A549 (cell line): ENCODE measurements at regions not wholly inside any gene's neighbourhood (a gene's known extent, or its start where the extent isn't known, plus 50 kb on each side); places are given as distances from the start of the nearest gene placed in this dataset.

Experiments used
- ATAC-seq, 2 experiments: fragments of 200-7000 bp in 1 of 2; fragments of >200 bp in 1 of 2; cut with Nextera tagmentation in 1 of 2; cut with Tn5 transposase in 1 of 2; 3 replicates each; pipeline versions ENCODE4 v1.8.0 to v1.9.1; 2018 to 2020; ENCODE audit warnings: mild to moderate bottlenecking in 1 of 2, moderate library complexity in 1 of 2
- CTCF ChIA-PET: fragments of 300-600 bp; sonication (Branson Sonifier 250); formaldehyde crosslinking; extraction: SDS; loops from one replicate; lab custom pipeline; 2021; ENCODE audit warnings: antibody characterized with exemption, inconsistent platforms; lab: Yijun Ruan, JAX
- POLR2A ChIA-PET: fragments of 350-600 bp; formaldehyde crosslinking; extraction: SDS; loops from one replicate; lab custom pipeline; 2021; ENCODE audit warnings: antibody characterized with exemption, inconsistent platforms; lab: Yijun Ruan, JAX
- DNase-seq, 2 experiments: peaks; one replicate each; pipeline versions ENCODE4 v3.0.0 to v3.0.0-alpha.2; 2011 to 2016; ENCODE audit warnings: low read depth in 1 of 2, low spot score in 1 of 2
- FAIRE-seq: peaks from 2 replicates; lab custom pipeline; 2011; peaks lifted over from hg19 to GRCh38; lab: Jason Lieb, UNC
- H3K27ac ChIP-seq, 2 experiments: fragments of >200 bp; sonication (Bioruptor Twin); formaldehyde crosslinking; 3 replicates each; pipeline ENCODE4 v1.5.1; 2016 to 2017
- H3K4me1 ChIP-seq: fragments of >200 bp; sonication (Bioruptor Twin); formaldehyde crosslinking; 3 replicates; pipeline ENCODE4 v1.6.1; 2016
- H3K4me2 ChIP-seq: fragments of >200 bp; sonication (Bioruptor Twin); formaldehyde crosslinking; 3 replicates; pipeline ENCODE4 v1.6.1; 2016
- H3K4me3 ChIP-seq: fragments of >200 bp; sonication (Bioruptor Twin); formaldehyde crosslinking; 3 replicates; pipeline ENCODE4 v1.5.1; 2016
- H3K9me3 ChIP-seq: fragments of >200 bp; sonication (Bioruptor Twin); formaldehyde crosslinking; 3 replicates; pipeline ENCODE4 v1.6.1; 2016
- CBX2 ChIP-seq: fragments of 200-600 bp; sonication (generic); IDR thresholded peaks from 2 replicates; pipeline ENCODE4 v1.6.1; 2016; ENCODE audit warnings: low read depth, mild to moderate bottlenecking, borderline replicate concordance
- CEBPB ChIP-seq, 2 experiments: fragments of >200 bp in 1 of 2; sonication (Bioruptor Twin) in 1 of 2; formaldehyde crosslinking in 1 of 2; IDR thresholded peaks; 2 replicates each; pipeline ENCODE4 v1.6.1; 2012 to 2016
- EHF ChIP-seq: fragments of 250-450 bp; sonication (Bioruptor Pico); IDR thresholded peaks from 2 replicates; pipeline ENCODE4 v1.5.0; 2020; ENCODE audit warnings: mild to moderate bottlenecking
- EP300 ChIP-seq, 2 experiments: fragments of >200 bp; sonication (Bioruptor Twin); formaldehyde crosslinking; IDR thresholded peaks; 2 replicates in 1 of 2; 3 replicates in 1 of 2; pipeline ENCODE4 v1.6.1; 2016 to 2017
- ESRRA ChIP-seq: fragments of 150-350 bp; IDR thresholded peaks from 2 replicates; pipeline ENCODE4 v1.6.1; 2014; ENCODE audit warnings: mild to moderate bottlenecking, low read length, borderline replicate concordance
- FOSB ChIP-seq: fragments of 250-450 bp; sonication (Bioruptor Pico); IDR thresholded peaks from 2 replicates; pipeline ENCODE4 v1.5.0; 2020; ENCODE audit warnings: mild to moderate bottlenecking, moderate library complexity
- FOXS1 ChIP-seq: fragments of 250-450 bp; sonication (Bioruptor Pico); IDR thresholded peaks from 2 replicates; pipeline ENCODE4 v1.5.0; 2020; ENCODE audit warnings: mild to moderate bottlenecking, moderate library complexity
- HEYL ChIP-seq: fragments of 250-450 bp; sonication (Bioruptor Pico); IDR thresholded peaks from 2 replicates; pipeline ENCODE4 v1.8.0; 2021; ENCODE audit warnings: mild to moderate bottlenecking, moderate library complexity
- HOXA7 ChIP-seq: fragments of 250-450 bp; sonication (Bioruptor Pico); IDR thresholded peaks from 2 replicates; pipeline ENCODE4 v1.5.0; 2020; ENCODE audit warnings: mild to moderate bottlenecking, moderate library complexity
- HOXB5 ChIP-seq: fragments of 250-450 bp; sonication (Bioruptor Pico); IDR thresholded peaks from 2 replicates; pipeline ENCODE4 v1.5.0; 2020; ENCODE audit warnings: mild to moderate bottlenecking, moderate library complexity
- JUN ChIP-seq, 2 experiments: fragments of >200 bp; sonication (Bioruptor Twin); formaldehyde crosslinking; IDR thresholded peaks; 2 replicates in 1 of 2; 3 replicates in 1 of 2; pipeline ENCODE4 v1.6.1; 2016 to 2017
- JUNB ChIP-seq: fragments of >200 bp; sonication (Bioruptor Twin); formaldehyde crosslinking; IDR thresholded peaks from 2 replicates; pipeline ENCODE4 v1.6.1; 2016
- KDM5A ChIP-seq: fragments of 200-600 bp; sonication (generic); IDR thresholded peaks from 2 replicates; pipeline ENCODE4 v1.6.1; 2016; ENCODE audit warnings: antibody characterized with exemption, mild to moderate bottlenecking
- MAZ ChIP-seq: fragments of 150-350 bp; IDR thresholded peaks from 2 replicates; pipeline ENCODE4 v1.6.1; 2014; ENCODE audit warnings: antibody characterized with exemption, low read depth, low read length, borderline replicate concordance
- NFE2L2 ChIP-seq: fragments of 150-350 bp; conservative IDR thresholded peaks from 2 replicates; pipeline ENCODE4 v1.6.1; 2014; ENCODE audit warnings: low read length
- PHF8 ChIP-seq: fragments of 200-600 bp; sonication (generic); IDR thresholded peaks from 2 replicates; pipeline ENCODE4 v1.6.1; 2016; ENCODE audit warnings: low read depth, mild to moderate bottlenecking, antibody characterized with exemption, moderate library complexity, borderline replicate concordance
- RCOR1 ChIP-seq: fragments of 150-350 bp; IDR thresholded peaks from 2 replicates; pipeline ENCODE4 v1.6.1; 2014; ENCODE audit warnings: antibody characterized with exemption, low read length, low read depth
- RFX5 ChIP-seq: fragments of 450-650 bp; IDR thresholded peaks from 2 replicates; pipeline ENCODE4 v1.7.1; 2014; ENCODE audit warnings: antibody characterized with exemption, mild to moderate bottlenecking, moderate library complexity
- SMC3 ChIP-seq: fragments of >200 bp; sonication (Bioruptor Twin); formaldehyde crosslinking; IDR thresholded peaks from 3 replicates; pipeline ENCODE4 v1.6.1; 2018; ENCODE audit warnings: inconsistent platforms
- SREBF2 ChIP-seq: fragments of 450-650 bp; IDR thresholded peaks from 2 replicates; pipeline ENCODE4 v1.6.1; 2014; ENCODE audit warnings: mild to moderate bottlenecking, moderate library complexity
- TFCP2L1 ChIP-seq: fragments of 250-450 bp; sonication (Bioruptor Pico); IDR thresholded peaks from 2 replicates; pipeline ENCODE4 v1.5.0; 2021; ENCODE audit warnings: mild to moderate bottlenecking
- TP53 ChIP-seq: fragments of 250-450 bp; sonication (Bioruptor Pico); IDR thresholded peaks from 2 replicates; pipeline ENCODE4 v1.5.0; 2021; ENCODE audit warnings: mild to moderate bottlenecking, moderate library complexity
- ZNF302 ChIP-seq: fragments of 250-450 bp; sonication (Bioruptor Pico); IDR thresholded peaks from 2 replicates; pipeline ENCODE4 v1.9.0; 2021; ENCODE audit warnings: inconsistent platforms, mild to moderate bottlenecking, moderate library complexity
- ZSCAN20 ChIP-seq: fragments of 250-450 bp; sonication (Bioruptor Pico); IDR thresholded peaks from 2 replicates; pipeline ENCODE4 v1.8.0; 2022; ENCODE audit warnings: mild to moderate bottlenecking, moderate library complexity
- WGBS: methylation state at CpG from one replicate; pipeline ENCODE4 v1.1.6; 2017; ENCODE audit errors: missing lambda C conversion rate; 5-methylcytosine and 5-hydroxymethylcytosine counted together
- TF ChIP-seq, protein P1 (sequence below): fragments of >200 bp; sonication (Bioruptor Twin); formaldehyde crosslinking; IDR thresholded peaks from 3 replicates; pipeline ENCODE4 v1.6.1; 2016
- TF ChIP-seq, protein P2 (sequence below): fragments of >200 bp; sonication (Bioruptor Twin); formaldehyde crosslinking; IDR thresholded peaks from 2 replicates; pipeline ENCODE4 v1.6.1; 2016
- TF ChIP-seq, protein P3 (sequence below): fragments of 200-600 bp; sonication (generic); IDR thresholded peaks from 2 replicates; pipeline ENCODE4 v1.6.1; 2016; ENCODE audit warnings: antibody characterized with exemption, mild to moderate bottlenecking, moderate library complexity

DNA sequence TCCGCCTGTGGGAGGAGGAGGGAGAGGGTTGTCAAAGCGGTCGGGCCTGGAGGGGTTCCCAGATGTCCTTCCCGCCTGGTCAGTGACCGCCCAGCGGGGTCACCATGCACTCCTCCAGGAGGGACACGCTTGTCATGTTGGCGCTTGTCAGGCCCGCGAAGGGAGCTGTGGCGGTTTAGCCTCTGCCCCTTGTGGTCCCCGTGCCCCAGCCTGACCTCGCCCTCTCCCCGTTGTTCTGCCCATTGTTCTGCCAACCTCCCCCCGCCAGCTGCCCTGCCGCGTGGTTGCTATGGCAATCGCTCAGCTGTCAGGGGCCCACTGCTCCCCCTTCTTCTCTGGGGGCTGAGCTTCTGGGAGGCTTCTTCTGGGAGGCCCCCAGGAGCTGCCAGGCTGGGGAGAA, 146.4 kb upstream of the CIBAR2 start (continued):
- TF ChIP-seq, protein P1, sequence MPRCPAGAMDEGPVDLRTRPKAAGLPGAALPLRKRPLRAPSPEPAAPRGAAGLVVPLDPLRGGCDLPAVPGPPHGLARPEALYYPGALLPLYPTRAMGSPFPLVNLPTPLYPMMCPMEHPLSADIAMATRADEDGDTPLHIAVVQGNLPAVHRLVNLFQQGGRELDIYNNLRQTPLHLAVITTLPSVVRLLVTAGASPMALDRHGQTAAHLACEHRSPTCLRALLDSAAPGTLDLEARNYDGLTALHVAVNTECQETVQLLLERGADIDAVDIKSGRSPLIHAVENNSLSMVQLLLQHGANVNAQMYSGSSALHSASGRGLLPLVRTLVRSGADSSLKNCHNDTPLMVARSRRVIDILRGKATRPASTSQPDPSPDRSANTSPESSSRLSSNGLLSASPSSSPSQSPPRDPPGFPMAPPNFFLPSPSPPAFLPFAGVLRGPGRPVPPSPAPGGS = no peak
- TF ChIP-seq ZSCAN20 (no peak), PHF8 (no peak), SREBF2 (no peak), FOSB (CRISPR knock-in tag) (no peak)

DNA sequence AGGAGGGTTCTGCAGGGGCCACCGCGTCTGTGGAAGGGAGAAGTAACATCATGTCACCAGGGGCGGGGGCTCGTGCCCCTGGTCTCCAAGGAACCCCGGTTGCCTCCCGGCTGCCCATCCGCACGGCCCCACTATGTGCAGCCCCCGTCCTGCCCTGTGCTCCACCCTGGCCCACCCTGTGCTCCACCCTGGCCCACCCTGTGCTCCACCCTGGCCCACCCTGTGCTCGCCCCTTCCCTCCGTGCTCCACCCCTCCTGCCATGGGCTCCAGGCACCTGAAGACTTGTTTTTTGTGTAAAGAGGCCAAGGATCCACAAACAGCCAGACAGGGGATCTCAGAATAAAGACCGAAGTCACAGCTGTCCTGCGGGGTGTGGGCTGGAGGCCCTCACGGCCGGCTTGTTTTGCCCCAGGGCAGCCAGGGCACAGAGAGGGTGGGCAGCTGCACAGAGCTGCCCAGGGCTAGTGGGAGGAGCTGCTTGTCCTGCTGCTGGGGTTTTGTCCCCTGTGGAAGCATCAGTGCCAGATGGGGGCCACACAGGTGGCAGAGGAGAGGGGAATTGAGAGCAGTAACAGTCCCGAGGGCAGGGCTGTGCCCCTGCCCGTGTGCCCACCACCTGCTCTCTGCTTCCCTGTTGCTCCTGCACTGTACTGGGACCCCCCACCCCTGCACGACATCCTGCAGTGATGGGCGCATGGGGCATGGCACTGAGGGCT, 147.0 kb upstream of the CIBAR2 start:
- POLR2A ChIA-PET = no interaction called here
- ATAC-seq = no peak
- Histone ChIP-seq H3K4me3 (no peak overlapping the region), H3K27ac (no peak overlapping the region), H3K9me3 (no peaks in the 10 kb centered on the region), H3K4me2 (no peak overlapping the region), H3K4me1 (no peaks in the 10 kb centered on the region)
- CTCF ChIA-PET = interaction anchor here (0.9 to 9.4 kb wide), 5 partner anchors 10 to 459 kb away, joined by 3 to 155 read pairs (median 6); no protein-coding TSS in a partner anchor
- FAIRE-seq = no peak
- no peak for TF ChIP-seq ZNF302 (CRISPR knock-in tag)
- no peak for TF ChIP-seq EHF (CRISPR knock-in tag)
- no peak for TF ChIP-seq HEYL (CRISPR knock-in tag)
- no peak for TF ChIP-seq SMC3
- no peak for TF ChIP-seq CBX2
- no peak for TF ChIP-seq KDM5A
- no peak for TF ChIP-seq TFCP2L1 (CRISPR knock-in tag)
- no peak for TF ChIP-seq JUN (IDR thresholded peaks at IDR 0.05)
- no peak for TF ChIP-seq FOXS1 (CRISPR knock-in tag)
- TF ChIP-seq RFX5 = no peak
- TF ChIP-seq CEBPB (IDR thresholded peaks at IDR 0.05) = no peak
- no peak for TF ChIP-seq NFE2L2
- TF ChIP-seq, protein P2, sequence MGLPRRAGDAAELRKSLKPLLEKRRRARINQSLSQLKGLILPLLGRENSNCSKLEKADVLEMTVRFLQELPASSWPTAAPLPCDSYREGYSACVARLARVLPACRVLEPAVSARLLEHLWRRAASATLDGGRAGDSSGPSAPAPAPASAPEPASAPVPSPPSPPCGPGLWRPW = no peak
- no peak for DNase-seq
- 72% methylated on average over 12 of the region's 19 CpGs for WGBS

DNA sequence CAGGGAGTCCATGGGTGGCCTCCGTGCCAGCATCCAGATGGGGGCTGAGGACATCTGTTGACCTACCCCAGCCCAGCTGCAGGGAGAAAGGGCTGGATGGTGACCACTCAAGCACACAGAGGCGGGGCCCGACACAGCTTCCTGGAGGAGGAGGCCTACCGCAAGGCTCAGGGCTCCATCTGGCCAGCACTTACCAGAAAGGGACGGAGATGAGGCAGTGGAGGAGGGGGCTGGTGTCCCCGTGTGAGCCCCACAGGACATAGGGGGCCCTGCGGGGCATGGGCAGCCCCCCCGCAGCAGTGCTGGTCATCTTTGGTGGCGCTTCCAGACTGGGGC, 147.5 kb upstream of the CIBAR2 start:
- H3K27ac ChIP-seq = no peak overlapping the region
- H3K4me3 ChIP-seq = no peak overlapping the region
- ChIA-PET POLR2A (no interaction called here), CTCF (interaction anchor here (1.9 to 9.4 kb wide), 3 partner anchors 15 to 145 kb away, joined by 6 to 155 read pairs (median 80); no protein-coding TSS in a partner anchor)
- no peaks in the 10 kb centered on the region for H3K9me3 ChIP-seq
- TF ChIP-seq RCOR1 (no peak), HOXA7 (CRISPR knock-in tag) (no peak), TP53 (CRISPR knock-in tag) (no peak), MAZ (no peak), EHF (CRISPR knock-in tag) (no peak), EP300 (IDR thresholded peaks at IDR 0.05) (no peak), ZSCAN20 (no peak), NFE2L2 (no peak), ESRRA (no peak), HOXB5 (no peak), JUNB (no peak)
- TF ChIP-seq, protein P3, sequence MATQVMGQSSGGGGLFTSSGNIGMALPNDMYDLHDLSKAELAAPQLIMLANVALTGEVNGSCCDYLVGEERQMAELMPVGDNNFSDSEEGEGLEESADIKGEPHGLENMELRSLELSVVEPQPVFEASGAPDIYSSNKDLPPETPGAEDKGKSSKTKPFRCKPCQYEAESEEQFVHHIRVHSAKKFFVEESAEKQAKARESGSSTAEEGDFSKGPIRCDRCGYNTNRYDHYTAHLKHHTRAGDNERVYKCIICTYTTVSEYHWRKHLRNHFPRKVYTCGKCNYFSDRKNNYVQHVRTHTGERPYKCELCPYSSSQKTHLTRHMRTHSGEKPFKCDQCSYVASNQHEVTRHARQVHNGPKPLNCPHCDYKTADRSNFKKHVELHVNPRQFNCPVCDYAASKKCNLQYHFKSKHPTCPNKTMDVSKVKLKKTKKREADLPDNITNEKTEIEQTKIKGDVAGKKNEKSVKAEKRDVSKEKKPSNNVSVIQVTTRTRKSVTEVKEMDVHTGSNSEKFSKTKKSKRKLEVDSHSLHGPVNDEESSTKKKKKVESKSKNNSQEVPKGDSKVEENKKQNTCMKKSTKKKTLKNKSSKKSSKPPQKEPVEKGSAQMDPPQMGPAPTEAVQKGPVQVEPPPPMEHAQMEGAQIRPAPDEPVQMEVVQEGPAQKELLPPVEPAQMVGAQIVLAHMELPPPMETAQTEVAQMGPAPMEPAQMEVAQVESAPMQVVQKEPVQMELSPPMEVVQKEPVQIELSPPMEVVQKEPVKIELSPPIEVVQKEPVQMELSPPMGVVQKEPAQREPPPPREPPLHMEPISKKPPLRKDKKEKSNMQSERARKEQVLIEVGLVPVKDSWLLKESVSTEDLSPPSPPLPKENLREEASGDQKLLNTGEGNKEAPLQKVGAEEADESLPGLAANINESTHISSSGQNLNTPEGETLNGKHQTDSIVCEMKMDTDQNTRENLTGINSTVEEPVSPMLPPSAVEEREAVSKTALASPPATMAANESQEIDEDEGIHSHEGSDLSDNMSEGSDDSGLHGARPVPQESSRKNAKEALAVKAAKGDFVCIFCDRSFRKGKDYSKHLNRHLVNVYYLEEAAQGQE = no peak
- no peaks in the 10 kb centered on the region for H3K4me1 ChIP-seq
- DNase-seq (no peak), ATAC-seq (no peak), FAIRE-seq (no peak)
- whole genome bisulfite sequencing = 76% methylated on average over 7 of the region's 9 CpGs
- no peak overlapping the region for H3K4me2 ChIP-seq
